Neural progenitor cell (in vitro differentiated cells): ENCODE measurements at regions not wholly inside any gene's neighbourhood (a gene's known extent, or its start where the extent isn't known, plus 50 kb on each side); places are given as distances from the start of the nearest gene placed in this dataset.

ENCODE experiments used
- DNase-seq: peaks from one replicate; pipeline ENCODE4 v3.0.0-alpha.2; 2016; ENCODE audit warnings: low spot score
- H2AFZ ChIP-seq: fragments of 200-600 bp; sonication (generic); replicated peaks from 2 replicates; pipeline ENCODE4 v1.6.1; 2016; ENCODE audit warnings: antibody characterized with exemption
- H3F3A ChIP-seq: fragments of 200-600 bp; sonication (generic); 2 replicates; pipeline ENCODE4 v1.6.1; 2016; ENCODE audit warnings: antibody characterized with exemption, low read depth
- H3K27ac ChIP-seq: fragments of 200-600 bp; sonication (generic); 2 replicates; pipeline ENCODE4 v1.5.1; 2016; ENCODE audit warnings: mild to moderate bottlenecking
- H3K27me3 ChIP-seq: fragments of 200-600 bp; sonication (generic); 2 replicates; pipeline ENCODE4 v1.6.1; 2016; ENCODE audit warnings: mild to moderate bottlenecking, moderate library complexity
- H3K36me3 ChIP-seq: fragments of 200-600 bp; sonication (generic); 2 replicates; pipeline ENCODE4 v1.5.1; 2016
- H3K4me1 ChIP-seq: fragments of 200-600 bp; sonication (generic); 2 replicates; pipeline ENCODE4 v1.6.1; 2016; ENCODE audit warnings: mixed run types
- H3K4me2 ChIP-seq: fragments of 200-600 bp; sonication (generic); 2 replicates; pipeline ENCODE4 v1.6.1; 2016
- H3K4me3 ChIP-seq: fragments of 200-600 bp; sonication (generic); 2 replicates; pipeline ENCODE4 v1.5.1; 2016
- H3K79me2 ChIP-seq: fragments of 200-600 bp; sonication (generic); 2 replicates; pipeline ENCODE4 v1.6.1; 2016; ENCODE audit warnings: low read depth
- H3K9ac ChIP-seq: fragments of 200-600 bp; sonication (generic); 2 replicates; pipeline ENCODE4 v1.6.1; 2016
- H3K9me3 ChIP-seq: fragments of 200-600 bp; sonication (generic); 2 replicates; pipeline ENCODE4 v1.5.1; 2016; ENCODE audit warnings: low read depth
- H4K20me1 ChIP-seq: fragments of 200-600 bp; sonication (generic); 2 replicates; pipeline ENCODE4 v1.6.1; 2016; ENCODE audit warnings: low read depth
- H3K27ac Mint-ChIP-seq: 3 replicates; pipeline ENCODE4 v1.8.0; 2021; ENCODE audit warnings: mixed read lengths
- H3K27me3 Mint-ChIP-seq: 2 replicates; pipeline ENCODE4 v1.8.0; 2022; ENCODE audit warnings: low read depth, mild to moderate bottlenecking, inconsistent platforms, moderate library complexity, mixed read lengths; ENCODE audit not compliant: insufficient read depth
- H3K36me3 Mint-ChIP-seq: 3 replicates; pipeline ENCODE4 v1.8.0; 2021; ENCODE audit warnings: mixed read lengths
- H3K4me1 Mint-ChIP-seq: 3 replicates; pipeline ENCODE4 v1.8.0; 2021; ENCODE audit warnings: mixed read lengths
- H3K4me3 Mint-ChIP-seq: 3 replicates; pipeline ENCODE4 v1.8.0; 2021; ENCODE audit warnings: mild to moderate bottlenecking, moderate library complexity, mixed read lengths
- H3K9me3 Mint-ChIP-seq: 3 replicates; pipeline ENCODE4 v1.8.0; 2020; ENCODE audit warnings: mixed read lengths
- CTCF ChIP-seq: fragments of 200-600 bp; sonication (generic); IDR thresholded peaks from 2 replicates; pipeline ENCODE4 v1.5.1; 2017; ENCODE audit warnings: antibody characterized with exemption, mild to moderate bottlenecking
- EZH2 ChIP-seq: fragments of 200-600 bp; sonication (generic); IDR thresholded peaks from 2 replicates; pipeline ENCODE4 v1.6.1; 2017; ENCODE audit warnings: antibody characterized with exemption, mild to moderate bottlenecking, moderate library complexity
- EZH2phosphoT487 ChIP-seq: fragments of 200-600 bp; sonication (generic); IDR thresholded peaks from 2 replicates; pipeline ENCODE4 v1.6.1; 2017; ENCODE audit warnings: antibody characterized with exemption

DNA sequence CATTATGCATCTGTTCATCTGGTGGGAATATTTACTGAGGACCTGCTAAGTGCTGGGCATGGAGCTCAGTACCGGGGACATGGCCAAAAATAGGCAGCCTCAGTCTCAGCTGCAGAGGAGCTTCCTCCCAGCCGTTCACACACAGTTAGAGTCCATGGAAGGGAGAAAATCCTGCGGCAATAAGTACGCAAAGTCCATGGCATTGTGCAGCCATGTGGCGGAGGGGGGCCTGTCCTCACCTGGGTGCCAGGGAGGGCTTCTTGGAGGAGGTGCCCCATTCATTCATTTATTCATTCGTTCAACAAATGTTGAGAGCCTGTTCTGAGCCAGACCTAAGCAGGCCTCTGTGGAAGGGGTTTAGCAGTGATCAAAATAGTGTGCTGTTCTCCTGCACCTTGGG, 59.3 kb upstream of the ANO1 start:
- Mint-ChIP-seq H3K9me3 (peaks cover 3% of the 10 kb centered on the region), H3K27me3 (peaks cover 10% of the 10 kb centered on the region), H3K4me3 (no peak overlapping the region), H3K4me1 (peaks cover 10% of the 10 kb centered on the region), H3K27ac (no peak overlapping the region), H3K36me3 (no peaks in the 10 kb centered on the region)
- Histone ChIP-seq H3K79me2 (no peaks in the 10 kb centered on the region), H3K9ac (no peak overlapping the region), H3K4me1 (no peaks in the 10 kb centered on the region), H3K4me2 (no peak overlapping the region), H3K4me3 (no peak overlapping the region), H3F3A (no peaks in the 10 kb centered on the region), H3K27me3 (no peaks in the 10 kb centered on the region), H3K9me3 (no peaks in the 10 kb centered on the region), H3K27ac (no peak overlapping the region), H2AFZ (no peak overlapping the region), H3K36me3 (no peaks in the 10 kb centered on the region), H4K20me1 (no peaks in the 10 kb centered on the region)
- no peak for DNase-seq
- TF ChIP-seq EZH2 (no peak), CTCF (no peak), EZH2phosphoT487 (no peak)

GRCh38 chr11:70019576-70020011, 58.5 kb upstream of the ANO1 start:
- no peak overlapping the region for H3K4me2 ChIP-seq
- no peaks in the 10 kb centered on the region for H3K9me3 ChIP-seq
- no peaks in the 10 kb centered on the region for H3K27me3 ChIP-seq
- H2AFZ ChIP-seq, result no peak overlapping the region
- no peak for DNase-seq
- peaks cover 7% of the 10 kb centered on the region for H3K27me3 Mint-ChIP-seq
- no peak overlapping the region for H3K27ac ChIP-seq
- no peaks in the 10 kb centered on the region for H3K36me3 Mint-ChIP-seq
- no peak for TF ChIP-seq CTCF
- TF ChIP-seq EZH2phosphoT487, result no peak
- no peak for TF ChIP-seq EZH2
- no peak overlapping the region for H3K27ac Mint-ChIP-seq
- H3K9ac ChIP-seq, result no peak overlapping the region
- peaks cover 10% of the 10 kb centered on the region for H3K4me1 Mint-ChIP-seq
- H4K20me1 ChIP-seq, result no peaks in the 10 kb centered on the region
- H3F3A ChIP-seq, result no peaks in the 10 kb centered on the region
- H3K9me3 Mint-ChIP-seq, result peaks cover 3% of the 10 kb centered on the region
- H3K36me3 ChIP-seq, result no peaks in the 10 kb centered on the region
- H3K4me1 ChIP-seq, result no peaks in the 10 kb centered on the region
- H3K4me3 Mint-ChIP-seq, result no peak overlapping the region
- H3K79me2 ChIP-seq, result no peaks in the 10 kb centered on the region
- no peak overlapping the region for H3K4me3 ChIP-seq

GRCh38 chr11:70020336-70021214, 57.5 kb upstream of the ANO1 start:
- no peaks in the 10 kb centered on the region for H3K79me2 ChIP-seq
- DNase-seq, result no peak
- H3K27me3 ChIP-seq, result no peaks in the 10 kb centered on the region
- H2AFZ ChIP-seq, result no peak overlapping the region
- H3K4me3 ChIP-seq, result no peak overlapping the region
- peaks cover 7% of the 10 kb centered on the region for H3K27me3 Mint-ChIP-seq
- TF ChIP-seq CTCF, result no peak
- no peak for TF ChIP-seq EZH2phosphoT487
- TF ChIP-seq EZH2, result no peak
- no peaks in the 10 kb centered on the region for H3F3A ChIP-seq
- H3K27ac ChIP-seq, result no peak overlapping the region
- H3K4me1 Mint-ChIP-seq, result peaks cover 10% of the 10 kb centered on the region
- H3K36me3 ChIP-seq, result no peaks in the 10 kb centered on the region
- no peaks in the 10 kb centered on the region for H3K9me3 ChIP-seq
- no peak overlapping the region for H3K4me3 Mint-ChIP-seq
- H4K20me1 ChIP-seq, result no peaks in the 10 kb centered on the region
- H3K36me3 Mint-ChIP-seq, result no peaks in the 10 kb centered on the region
- no peak overlapping the region for H3K9ac ChIP-seq
- H3K27ac Mint-ChIP-seq, result no peak overlapping the region
- peaks cover 3% of the 10 kb centered on the region for H3K9me3 Mint-ChIP-seq
- no peak overlapping the region for H3K4me2 ChIP-seq
- H3K4me1 ChIP-seq, result no peaks in the 10 kb centered on the region
